Osteocyte (in vitro differentiated cells): ENCODE measurements at regions not wholly inside any gene's neighbourhood (a gene's known extent, or its start where the extent isn't known, plus 50 kb on each side); places are given as distances from the start of the nearest gene placed in this dataset.

ENCODE experiments used
- DNase-seq: peaks from one replicate; pipeline ENCODE4 v3.0.0; 2021; ENCODE audit warnings: mixed read lengths; ENCODE audit not compliant: unreplicated experiment; ENCODE audit errors: extremely low spot score
- H3K27ac Mint-ChIP-seq: one replicate; pipeline ENCODE4 v1.8.0; 2021; ENCODE audit warnings: mild to moderate bottlenecking, mixed read lengths; ENCODE audit not compliant: unreplicated experiment
- H3K27me3 Mint-ChIP-seq: one replicate; pipeline ENCODE4 v1.8.0; 2021; ENCODE audit warnings: mixed read lengths; ENCODE audit not compliant: unreplicated experiment
- H3K36me3 Mint-ChIP-seq: one replicate; pipeline ENCODE4 v1.8.0; 2021; ENCODE audit warnings: mixed read lengths; ENCODE audit not compliant: unreplicated experiment
- H3K4me1 Mint-ChIP-seq: one replicate; pipeline ENCODE4 v1.8.0; 2021; ENCODE audit warnings: mixed read lengths; ENCODE audit not compliant: unreplicated experiment
- H3K4me3 Mint-ChIP-seq: one replicate; pipeline ENCODE4 v1.8.0; 2021; ENCODE audit warnings: mild to moderate bottlenecking, moderate library complexity, mixed read lengths; ENCODE audit not compliant: unreplicated experiment
- H3K9me3 Mint-ChIP-seq: one replicate; pipeline ENCODE4 v1.8.0; 2021; ENCODE audit warnings: mixed read lengths; ENCODE audit not compliant: unreplicated experiment
- TF ChIP-seq, protein P1 (sequence below): fragments of 200-600 bp; sonication (generic); IDR thresholded peaks from 2 replicates; pipeline ENCODE4 v1.5.0; 2021; ENCODE audit warnings: antibody characterized with exemption, mild to moderate bottlenecking, moderate library complexity

DNA sequence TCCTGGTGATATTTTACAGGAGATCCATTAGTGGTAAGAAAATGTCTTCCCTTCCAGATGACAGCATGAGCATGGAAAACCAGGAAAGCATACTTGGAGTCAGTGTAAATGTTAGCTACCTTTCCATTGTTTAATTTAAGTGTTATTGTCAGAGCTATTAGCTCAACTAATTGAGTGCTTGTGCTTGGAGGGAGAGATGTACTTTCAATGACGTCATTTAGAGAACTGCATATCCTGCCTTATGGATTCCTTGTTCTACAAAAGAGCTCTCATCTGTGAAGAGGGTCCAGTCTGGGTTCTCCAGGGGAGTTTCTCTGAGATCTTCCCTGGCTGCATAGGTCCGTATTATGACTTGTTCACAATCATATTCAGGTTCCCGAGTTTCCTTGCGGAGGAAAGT, 687.2 kb downstream of the TBL1XR1 start:
- Mint-ChIP-seq H3K4me1 (no peaks in the 10 kb centered on the region), H3K36me3 (no peaks in the 10 kb centered on the region), H3K9me3 (peaks cover 16% of the 10 kb centered on the region), H3K27me3 (peaks cover 9% of the 10 kb centered on the region), H3K4me3 (no peak overlapping the region), H3K27ac (no peak overlapping the region)
- no peak for DNase-seq
- TF ChIP-seq, protein P1, sequence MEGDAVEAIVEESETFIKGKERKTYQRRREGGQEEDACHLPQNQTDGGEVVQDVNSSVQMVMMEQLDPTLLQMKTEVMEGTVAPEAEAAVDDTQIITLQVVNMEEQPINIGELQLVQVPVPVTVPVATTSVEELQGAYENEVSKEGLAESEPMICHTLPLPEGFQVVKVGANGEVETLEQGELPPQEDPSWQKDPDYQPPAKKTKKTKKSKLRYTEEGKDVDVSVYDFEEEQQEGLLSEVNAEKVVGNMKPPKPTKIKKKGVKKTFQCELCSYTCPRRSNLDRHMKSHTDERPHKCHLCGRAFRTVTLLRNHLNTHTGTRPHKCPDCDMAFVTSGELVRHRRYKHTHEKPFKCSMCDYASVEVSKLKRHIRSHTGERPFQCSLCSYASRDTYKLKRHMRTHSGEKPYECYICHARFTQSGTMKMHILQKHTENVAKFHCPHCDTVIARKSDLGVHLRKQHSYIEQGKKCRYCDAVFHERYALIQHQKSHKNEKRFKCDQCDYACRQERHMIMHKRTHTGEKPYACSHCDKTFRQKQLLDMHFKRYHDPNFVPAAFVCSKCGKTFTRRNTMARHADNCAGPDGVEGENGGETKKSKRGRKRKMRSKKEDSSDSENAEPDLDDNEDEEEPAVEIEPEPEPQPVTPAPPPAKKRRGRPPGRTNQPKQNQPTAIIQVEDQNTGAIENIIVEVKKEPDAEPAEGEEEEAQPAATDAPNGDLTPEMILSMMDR, result no peak

GRCh38 chr3:176505878-176506621, 691.2 kb downstream of the TBL1XR1 start:
- no peaks in the 10 kb centered on the region for H3K36me3 Mint-ChIP-seq
- no peak overlapping the region for H3K4me3 Mint-ChIP-seq
- H3K27me3 Mint-ChIP-seq, result peaks cover 9% of the 10 kb centered on the region
- no peaks in the 10 kb centered on the region for H3K4me1 Mint-ChIP-seq
- TF ChIP-seq, protein P1, result no peak
- no peak overlapping the region for H3K27ac Mint-ChIP-seq
- DNase-seq, result no peak
- no peaks in the 10 kb centered on the region for H3K9me3 Mint-ChIP-seq

DNA sequence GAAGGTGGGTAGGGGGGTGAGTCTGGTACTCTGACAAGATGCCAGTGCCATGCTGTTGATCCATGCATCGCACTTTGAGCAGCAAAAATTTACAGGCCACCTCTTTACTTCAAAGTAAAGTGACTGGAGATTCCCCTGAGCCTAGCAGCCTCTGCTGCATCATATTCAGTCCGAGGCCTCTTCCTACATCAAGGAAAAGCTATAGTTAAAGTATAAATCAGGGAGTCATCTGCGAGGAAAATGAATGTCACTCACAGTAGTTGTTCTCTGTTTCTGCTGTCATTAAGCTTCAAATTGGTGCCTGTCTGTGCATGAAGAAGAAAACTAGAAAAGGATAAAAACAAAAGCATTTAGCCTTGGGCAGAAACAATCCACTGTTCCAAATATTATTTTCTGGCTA, 706.2 kb downstream of the TBL1XR1 start:
- TF ChIP-seq, protein P1, result no peak
- H3K4me3 Mint-ChIP-seq, result no peak overlapping the region
- no peak overlapping the region for H3K27ac Mint-ChIP-seq
- H3K27me3 Mint-ChIP-seq, result peaks cover 10% of the 10 kb centered on the region
- H3K4me1 Mint-ChIP-seq, result no peaks in the 10 kb centered on the region
- H3K9me3 Mint-ChIP-seq, result no peaks in the 10 kb centered on the region
- H3K36me3 Mint-ChIP-seq, result no peaks in the 10 kb centered on the region
- DNase-seq, result no peak

DNA sequence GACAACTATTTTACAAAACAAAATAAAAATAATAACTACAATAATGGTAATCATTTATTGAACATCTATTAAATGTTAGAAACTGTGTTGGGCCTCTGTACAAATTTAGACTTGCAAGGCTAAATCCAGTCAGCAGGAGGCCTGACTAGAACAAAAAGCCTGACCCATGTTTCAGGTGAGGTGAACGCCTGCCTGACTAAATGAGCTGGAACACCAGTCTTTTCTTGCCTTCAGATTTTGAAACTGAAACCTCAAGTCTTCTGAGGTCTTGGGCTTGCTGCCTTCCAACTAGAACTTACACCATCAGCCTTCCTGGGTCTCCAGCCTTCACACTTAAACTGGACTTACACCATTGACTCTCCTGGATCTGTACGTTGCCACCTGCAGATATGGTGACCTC, 706.9 kb downstream of the TBL1XR1 start:
- Mint-ChIP-seq H3K9me3 (no peaks in the 10 kb centered on the region), H3K36me3 (no peaks in the 10 kb centered on the region), H3K4me3 (no peak overlapping the region), H3K27ac (no peak overlapping the region), H3K4me1 (no peaks in the 10 kb centered on the region), H3K27me3 (peaks cover 5% of the 10 kb centered on the region)
- TF ChIP-seq, protein P1, result no peak
- no peak for DNase-seq

DNA sequence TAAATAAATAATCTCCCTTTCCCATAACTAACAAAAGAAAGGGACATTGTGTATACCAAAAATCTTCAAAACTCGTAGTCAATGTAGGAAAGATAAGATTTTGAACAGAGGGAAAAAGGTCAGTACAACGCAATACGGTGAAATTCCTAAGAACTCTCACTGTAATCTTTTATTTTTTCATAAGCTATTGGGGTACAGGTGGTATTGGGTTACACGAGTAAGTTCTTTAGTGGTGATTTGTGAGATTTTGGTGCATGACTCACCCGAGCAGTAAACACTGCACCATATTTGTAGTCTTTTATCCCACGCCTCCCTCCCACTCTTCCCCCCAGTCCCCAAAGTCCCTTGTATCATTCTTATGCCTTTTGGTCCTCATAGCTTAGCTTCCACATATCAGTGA, 718.0 kb downstream of the TBL1XR1 start:
- H3K4me1 Mint-ChIP-seq, result no peaks in the 10 kb centered on the region

More for the DNA sequence above, 718.0 kb downstream of the TBL1XR1 start:
- Mint-ChIP-seq H3K36me3 (no peaks in the 10 kb centered on the region), H3K4me3 (no peak overlapping the region), H3K27ac (no peak overlapping the region), H3K27me3 (peaks cover 30% of the 10 kb centered on the region), H3K9me3 (peaks cover 18% of the 10 kb centered on the region)
- no peak for DNase-seq
- TF ChIP-seq, protein P1, result no peak
